ENCODE measurements at regions not wholly inside any gene's neighbourhood (a gene's known extent, or its start where the extent isn't known, plus 50 kb on each side); places are given as distances from the start of the nearest gene placed in this dataset.

GRCh38 chr9:13461414-13461991, 182.0 kb upstream of the MPDZ start:
- no peaks in the 10 kb centered on the region for H3K4me1 ChIP-seq (ENCODE audit: control insufficient read depth in 1 of 2, insufficient read depth in 2 of 2, low read length in 2 of 2)
- no peak overlapping the region for H3K9ac ChIP-seq (ENCODE audit: low read depth in 1 of 2, low read length in 2 of 2)
- no peaks in the 10 kb centered on the region for H3K9me3 ChIP-seq (ENCODE audit: control insufficient read depth in 1 of 2, low read length in 2 of 2)

DNA sequence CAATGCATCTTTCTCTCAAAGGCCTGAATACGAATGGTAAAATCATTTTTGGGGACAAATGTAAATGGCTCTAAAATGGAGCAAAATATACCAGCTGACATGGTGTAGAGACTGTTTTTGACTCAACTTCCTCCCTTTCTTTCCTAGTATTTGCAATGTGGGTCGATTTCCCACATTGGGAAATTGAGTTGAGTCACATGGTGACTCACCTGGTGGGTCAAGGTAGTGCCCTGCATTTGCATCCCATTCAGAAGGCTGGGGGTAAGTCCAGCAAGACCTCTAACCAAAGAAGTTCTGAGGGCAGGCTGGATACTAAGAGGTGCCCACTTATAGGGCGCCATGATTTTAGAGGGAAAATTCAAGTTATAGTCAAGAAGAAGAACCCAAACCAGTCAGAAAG, 179.6 kb upstream of the MPDZ start:
- no peaks in the 10 kb centered on the region for H3K4me1 ChIP-seq (ENCODE audit: control insufficient read depth in 1 of 2, insufficient read depth in 2 of 2, low read length in 2 of 2)
- no peaks in the 10 kb centered on the region for H3K36me3 ChIP-seq (ENCODE audit: control insufficient read depth in 1 of 2, insufficient read depth in 2 of 2, low read length in 2 of 2)
- no peak overlapping the region for H3K27ac ChIP-seq (ENCODE audit: low read depth, low read length)
- H3K9me3 ChIP-seq (ENCODE audit: control insufficient read depth in 1 of 2, low read length in 2 of 2): no peaks in the 10 kb centered on the region
- no peak overlapping the region for H3K9ac ChIP-seq (ENCODE audit: low read depth in 1 of 2, low read length in 2 of 2)
- no peaks in the 10 kb centered on the region for H3K27me3 ChIP-seq (ENCODE audit: control insufficient read depth in 1 of 2, insufficient read depth in 2 of 2, low read length in 2 of 2)
- no peak overlapping the region for H3K4me3 ChIP-seq (ENCODE audit: low read depth in 1 of 2, low read length in 2 of 2)

More at GRCh38 chr9:13461414-13461991, 182.0 kb upstream of the MPDZ start:
- no peaks in the 10 kb centered on the region for H3K27me3 ChIP-seq (ENCODE audit: control insufficient read depth in 1 of 2, insufficient read depth in 2 of 2, low read length in 2 of 2)
- no peak overlapping the region for H3K27ac ChIP-seq (ENCODE audit: low read depth, low read length)
- no peaks in the 10 kb centered on the region for H3K36me3 ChIP-seq (ENCODE audit: control insufficient read depth in 1 of 2, insufficient read depth in 2 of 2, low read length in 2 of 2)
- H3K4me3 ChIP-seq (ENCODE audit: low read depth in 1 of 2, low read length in 2 of 2): no peak overlapping the region

- H3K4me3 ChIP-seq (ENCODE audit: low read depth in 1 of 2, low read length in 2 of 2): no peak overlapping the region
- H3K36me3 ChIP-seq (ENCODE audit: control insufficient read depth in 1 of 2, insufficient read depth in 2 of 2, low read length in 2 of 2): no peaks in the 10 kb centered on the region
- H3K9ac ChIP-seq (ENCODE audit: low read depth in 1 of 2, low read length in 2 of 2): no peak overlapping the region
- H3K9me3 ChIP-seq (ENCODE audit: control insufficient read depth in 1 of 2, low read length in 2 of 2): no peaks in the 10 kb centered on the region
- H3K27ac ChIP-seq (ENCODE audit: low read depth, low read length): no peak overlapping the region
- H3K27me3 ChIP-seq (ENCODE audit: control insufficient read depth in 1 of 2, insufficient read depth in 2 of 2, low read length in 2 of 2): no peaks in the 10 kb centered on the region
- no peaks in the 10 kb centered on the region for H3K4me1 ChIP-seq (ENCODE audit: control insufficient read depth in 1 of 2, insufficient read depth in 2 of 2, low read length in 2 of 2)
Measured at GRCh38 chr9:13457795-13458194, 178.3 kb upstream of the MPDZ start.

DNA sequence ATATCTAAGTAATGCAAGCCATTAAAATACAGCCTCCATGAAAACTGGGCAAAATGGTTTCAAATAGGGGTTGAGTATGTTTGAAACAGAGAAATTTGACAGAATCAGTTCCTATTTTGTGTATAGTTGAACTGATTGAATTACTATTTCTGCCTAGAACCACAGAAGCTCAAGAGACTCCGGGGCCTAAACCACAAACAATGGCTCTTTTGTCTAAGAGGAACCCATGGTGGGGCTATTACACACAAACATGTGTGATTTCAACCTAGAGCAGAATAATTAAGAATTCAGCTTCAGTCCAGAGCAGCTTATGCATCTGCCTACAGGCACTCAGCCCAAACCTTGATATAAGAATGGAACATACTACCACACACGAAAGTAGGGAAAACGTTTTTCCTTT, 171.2 kb upstream of the MPDZ start:
- Histone ChIP-seq H3K9me3 (ENCODE audit: control insufficient read depth in 1 of 2, low read length in 2 of 2) (no peaks in the 10 kb centered on the region), H3K4me1 (ENCODE audit: control insufficient read depth in 1 of 2, insufficient read depth in 2 of 2, low read length in 2 of 2) (no peaks in the 10 kb centered on the region), H3K27ac (ENCODE audit: low read depth, low read length) (no peak overlapping the region), H3K9ac (ENCODE audit: low read depth in 1 of 2, low read length in 2 of 2) (no peak overlapping the region), H3K4me3 (ENCODE audit: low read depth in 1 of 2, low read length in 2 of 2) (no peak overlapping the region), H3K36me3 (ENCODE audit: control insufficient read depth in 1 of 2, insufficient read depth in 2 of 2, low read length in 2 of 2) (no peaks in the 10 kb centered on the region), H3K27me3 (ENCODE audit: control insufficient read depth in 1 of 2, insufficient read depth in 2 of 2, low read length in 2 of 2) (no peaks in the 10 kb centered on the region)

GRCh38 chr9:13448482-13448881, 169.0 kb upstream of the MPDZ start:
- Histone ChIP-seq H3K27ac (ENCODE audit: low read depth, low read length) (no peak overlapping the region), H3K4me3 (ENCODE audit: low read depth in 1 of 2, low read length in 2 of 2) (no peak overlapping the region), H3K4me1 (ENCODE audit: control insufficient read depth in 1 of 2, insufficient read depth in 2 of 2, low read length in 2 of 2) (no peaks in the 10 kb centered on the region), H3K9ac (ENCODE audit: low read depth in 1 of 2, low read length in 2 of 2) (no peak overlapping the region), H3K36me3 (ENCODE audit: control insufficient read depth in 1 of 2, insufficient read depth in 2 of 2, low read length in 2 of 2) (no peaks in the 10 kb centered on the region), H3K27me3 (ENCODE audit: control insufficient read depth in 1 of 2, insufficient read depth in 2 of 2, low read length in 2 of 2) (no peaks in the 10 kb centered on the region), H3K9me3 (ENCODE audit: control insufficient read depth in 1 of 2, low read length in 2 of 2) (no peaks in the 10 kb centered on the region)

DNA sequence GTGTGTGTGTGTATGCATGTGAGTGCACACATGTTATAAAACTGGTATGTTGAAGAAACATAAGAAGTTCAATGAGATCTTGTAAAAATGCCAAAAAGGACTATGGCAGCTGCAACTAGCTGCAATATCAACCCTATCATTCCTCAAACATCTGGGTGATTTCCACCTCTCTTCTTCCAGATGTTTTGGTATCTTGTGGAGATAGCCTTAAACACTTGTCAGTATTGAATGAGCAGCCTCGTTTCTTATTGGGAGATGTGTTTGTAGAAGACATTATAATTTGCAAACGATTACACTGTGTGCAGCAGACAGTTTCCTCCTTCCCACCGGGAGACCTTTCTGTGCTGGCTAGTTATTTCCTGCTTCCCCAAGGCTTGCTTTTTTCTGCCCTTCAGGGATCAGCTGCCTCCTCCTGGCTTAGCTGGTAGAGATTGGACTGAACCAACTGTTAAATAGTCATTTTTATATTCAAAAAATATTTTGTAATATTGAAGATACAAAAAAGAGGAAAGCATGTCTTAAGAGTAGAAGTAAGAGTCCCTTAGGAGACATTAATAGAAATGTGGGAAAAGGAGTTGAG, 168.4 kb upstream of the MPDZ start:
- no peak overlapping the region for H3K9ac ChIP-seq (ENCODE audit: low read depth in 1 of 2, low read length in 2 of 2)
- no peak overlapping the region for H3K27ac ChIP-seq (ENCODE audit: low read depth, low read length)
- no peaks in the 10 kb centered on the region for H3K4me1 ChIP-seq (ENCODE audit: control insufficient read depth in 1 of 2, insufficient read depth in 2 of 2, low read length in 2 of 2)
- no peaks in the 10 kb centered on the region for H3K36me3 ChIP-seq (ENCODE audit: control insufficient read depth in 1 of 2, insufficient read depth in 2 of 2, low read length in 2 of 2)
- no peak overlapping the region for H3K4me3 ChIP-seq (ENCODE audit: low read depth in 1 of 2, low read length in 2 of 2)
- no peaks in the 10 kb centered on the region for H3K27me3 ChIP-seq (ENCODE audit: control insufficient read depth in 1 of 2, insufficient read depth in 2 of 2, low read length in 2 of 2)
- no peaks in the 10 kb centered on the region for H3K9me3 ChIP-seq (ENCODE audit: control insufficient read depth in 1 of 2, low read length in 2 of 2)

GRCh38 chr9:13446938-13447842, 167.7 kb upstream of the MPDZ start:
- Histone ChIP-seq H3K4me3 (ENCODE audit: low read depth in 1 of 2, low read length in 2 of 2) (no peak overlapping the region), H3K27ac (ENCODE audit: low read depth, low read length) (no peak overlapping the region), H3K4me1 (ENCODE audit: control insufficient read depth in 1 of 2, insufficient read depth in 2 of 2, low read length in 2 of 2) (no peaks in the 10 kb centered on the region), H3K9ac (ENCODE audit: low read depth in 1 of 2, low read length in 2 of 2) (no peak overlapping the region), H3K36me3 (ENCODE audit: control insufficient read depth in 1 of 2, insufficient read depth in 2 of 2, low read length in 2 of 2) (no peaks in the 10 kb centered on the region), H3K27me3 (ENCODE audit: control insufficient read depth in 1 of 2, insufficient read depth in 2 of 2, low read length in 2 of 2) (no peaks in the 10 kb centered on the region), H3K9me3 (ENCODE audit: control insufficient read depth in 1 of 2, low read length in 2 of 2) (no peaks in the 10 kb centered on the region)

DNA sequence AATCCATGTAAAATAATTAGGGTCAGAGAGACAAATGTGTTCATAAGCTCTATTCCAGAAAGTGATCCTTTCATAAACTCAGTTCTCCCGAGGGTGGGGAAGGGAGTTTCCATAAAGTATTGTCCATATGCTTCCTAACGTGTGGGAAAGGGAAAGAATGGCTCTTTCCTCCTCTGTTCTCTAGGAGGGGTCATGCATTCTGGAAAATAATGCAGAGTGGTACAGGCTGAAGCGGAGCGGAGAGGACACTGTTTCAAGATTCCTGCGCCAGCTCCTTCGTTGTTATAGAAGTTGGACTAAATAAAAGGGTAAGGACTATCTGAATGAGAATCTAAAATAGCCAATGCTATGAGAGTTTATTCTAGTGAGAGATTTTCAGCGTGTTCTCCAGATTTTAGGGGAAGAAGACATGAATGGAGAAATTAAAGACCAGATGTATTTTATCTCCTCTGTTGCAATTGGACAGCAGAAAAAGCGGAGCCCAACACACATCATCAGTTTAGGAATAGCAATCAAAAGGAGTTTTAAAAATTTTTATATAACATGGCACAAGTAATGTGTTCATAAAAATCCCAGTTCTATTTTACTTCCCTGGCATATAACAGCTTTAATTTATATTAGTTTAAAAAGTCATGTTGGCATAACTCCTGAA, 166.9 kb upstream of the MPDZ start:
- Histone ChIP-seq H3K27ac (ENCODE audit: low read depth, low read length) (no peak overlapping the region), H3K9ac (ENCODE audit: low read depth in 1 of 2, low read length in 2 of 2) (no peak overlapping the region), H3K4me1 (ENCODE audit: control insufficient read depth in 1 of 2, insufficient read depth in 2 of 2, low read length in 2 of 2) (no peaks in the 10 kb centered on the region), H3K27me3 (ENCODE audit: control insufficient read depth in 1 of 2, insufficient read depth in 2 of 2, low read length in 2 of 2) (no peaks in the 10 kb centered on the region), H3K36me3 (ENCODE audit: control insufficient read depth in 1 of 2, insufficient read depth in 2 of 2, low read length in 2 of 2) (no peaks in the 10 kb centered on the region), H3K4me3 (ENCODE audit: low read depth in 1 of 2, low read length in 2 of 2) (no peak overlapping the region), H3K9me3 (ENCODE audit: control insufficient read depth in 1 of 2, low read length in 2 of 2) (no peaks in the 10 kb centered on the region)

- Histone ChIP-seq H3K27ac (ENCODE audit: low read depth, low read length) (no peak overlapping the region), H3K4me3 (ENCODE audit: low read depth in 1 of 2, low read length in 2 of 2) (no peak overlapping the region), H3K36me3 (ENCODE audit: control insufficient read depth in 1 of 2, insufficient read depth in 2 of 2, low read length in 2 of 2) (no peaks in the 10 kb centered on the region), H3K9me3 (ENCODE audit: control insufficient read depth in 1 of 2, low read length in 2 of 2) (no peaks in the 10 kb centered on the region), H3K4me1 (ENCODE audit: control insufficient read depth in 1 of 2, insufficient read depth in 2 of 2, low read length in 2 of 2) (no peaks in the 10 kb centered on the region), H3K27me3 (ENCODE audit: control insufficient read depth in 1 of 2, insufficient read depth in 2 of 2, low read length in 2 of 2) (no peaks in the 10 kb centered on the region), H3K9ac (ENCODE audit: low read depth in 1 of 2, low read length in 2 of 2) (no peak overlapping the region)
Measured at GRCh38 chr9:13445103-13445500, 165.6 kb upstream of the MPDZ start.

All from duodenal mucosa (tissue), 2 donors.